Fibroblast of lung (primary cell): ENCODE measurements at regions not wholly inside any gene's neighbourhood (a gene's known extent, or its start where the extent isn't known, plus 50 kb on each side); places are given as distances from the start of the nearest gene placed in this dataset.

ENCODE experiments used
- EZH2 ChIP-seq: IDR thresholded peaks from 2 replicates; pipeline ENCODE4 v1.5.1; 2012; ENCODE audit warnings: low read length, control low read depth, mild to moderate bottlenecking; ENCODE audit errors: missing control alignments
- TF ChIP-seq, protein P1 (sequence below), 2 donors: IDR thresholded peaks in 1 of 2; conservative IDR thresholded peaks in 1 of 2; 1 replicate in 1 of 2; 2 replicates in 1 of 2; pipeline ENCODE4 v1.5.1; 2011 to 2012; ENCODE audit warnings: low read length in 2 of 2, control low read depth in 1 of 2, inconsistent platforms in 1 of 2, low read depth in 1 of 2, mild to moderate bottlenecking in 1 of 2

DNA sequence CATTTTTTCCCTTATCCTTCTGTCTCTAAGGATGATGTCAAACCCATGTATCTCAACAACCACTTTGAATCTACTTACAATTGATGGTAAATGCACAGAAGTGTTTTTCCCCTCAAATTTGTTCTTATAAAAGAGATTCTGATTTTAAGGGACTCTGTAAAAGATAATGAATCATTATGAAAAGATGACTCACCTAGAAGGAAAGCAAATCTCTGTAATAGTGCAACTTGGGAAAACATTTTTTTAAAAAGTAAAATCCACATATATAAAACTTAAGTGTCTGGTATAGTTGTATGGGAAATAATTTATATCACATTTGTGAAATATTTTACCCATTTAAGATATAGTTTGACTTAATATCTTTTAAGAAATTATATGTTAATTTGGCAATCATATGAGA, 137.0 kb downstream of the TINAG start:
- TF ChIP-seq, protein P1, sequence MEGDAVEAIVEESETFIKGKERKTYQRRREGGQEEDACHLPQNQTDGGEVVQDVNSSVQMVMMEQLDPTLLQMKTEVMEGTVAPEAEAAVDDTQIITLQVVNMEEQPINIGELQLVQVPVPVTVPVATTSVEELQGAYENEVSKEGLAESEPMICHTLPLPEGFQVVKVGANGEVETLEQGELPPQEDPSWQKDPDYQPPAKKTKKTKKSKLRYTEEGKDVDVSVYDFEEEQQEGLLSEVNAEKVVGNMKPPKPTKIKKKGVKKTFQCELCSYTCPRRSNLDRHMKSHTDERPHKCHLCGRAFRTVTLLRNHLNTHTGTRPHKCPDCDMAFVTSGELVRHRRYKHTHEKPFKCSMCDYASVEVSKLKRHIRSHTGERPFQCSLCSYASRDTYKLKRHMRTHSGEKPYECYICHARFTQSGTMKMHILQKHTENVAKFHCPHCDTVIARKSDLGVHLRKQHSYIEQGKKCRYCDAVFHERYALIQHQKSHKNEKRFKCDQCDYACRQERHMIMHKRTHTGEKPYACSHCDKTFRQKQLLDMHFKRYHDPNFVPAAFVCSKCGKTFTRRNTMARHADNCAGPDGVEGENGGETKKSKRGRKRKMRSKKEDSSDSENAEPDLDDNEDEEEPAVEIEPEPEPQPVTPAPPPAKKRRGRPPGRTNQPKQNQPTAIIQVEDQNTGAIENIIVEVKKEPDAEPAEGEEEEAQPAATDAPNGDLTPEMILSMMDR (conservative IDR thresholded peaks at IDR 0.05 in 1 of 2, IDR thresholded peaks at IDR 0.05 in 1 of 2; ENCODE audit: low read depth in 1 of 2, low read length in 2 of 2): no peak
- TF ChIP-seq EZH2: no peak
